Ishikawa (cell line): ENCODE measurements at regions not wholly inside any gene's neighbourhood (a gene's known extent, or its start where the extent isn't known, plus 50 kb on each side); places are given as distances from the start of the nearest gene placed in this dataset.

ENCODE experiments used
- CEBPB ChIP-seq: IDR thresholded peaks from 2 replicates; pipeline ENCODE4 v1.6.1; 2012
- CREB1 ChIP-seq: IDR thresholded peaks from 2 replicates; pipeline ENCODE4 v1.6.1; 2012; ENCODE audit warnings: low read depth
- EGR1 ChIP-seq: IDR thresholded peaks from 2 replicates; pipeline ENCODE4 v1.6.1; 2012
- EP300 ChIP-seq: IDR thresholded peaks from 2 replicates; pipeline ENCODE4 v1.6.1; 2012; ENCODE audit warnings: borderline replicate concordance
- FOXM1 ChIP-seq: IDR thresholded peaks from 2 replicates; pipeline ENCODE4 v1.6.1; 2012; ENCODE audit warnings: low read depth, borderline replicate concordance
- RAD21 ChIP-seq: IDR thresholded peaks from 2 replicates; pipeline ENCODE4 v1.6.1; 2012; ENCODE audit warnings: low read depth
- TAF1 ChIP-seq: IDR thresholded peaks from 2 replicates; pipeline ENCODE4 v1.6.1; 2012; ENCODE audit warnings: low read depth, mild to moderate bottlenecking
- TCF12 ChIP-seq: IDR thresholded peaks from 2 replicates; pipeline ENCODE4 v1.6.1; 2012; ENCODE audit warnings: low read depth
- YY1 ChIP-seq: IDR thresholded peaks from 2 replicates; pipeline ENCODE4 v1.6.1; 2012; ENCODE audit warnings: low read depth
- TF ChIP-seq, protein P1 (sequence below): IDR thresholded peaks from 2 replicates; pipeline ENCODE4 v1.6.1; 2012

GRCh38 chr20:22403632-22404361 is 180.6 kb downstream of the FOXA2 start:
- TF ChIP-seq EP300 (no peak), TCF12 (no peak), TAF1 (no peak), YY1 (no peak), EGR1 (no peak), RAD21 (no peak), CREB1 (no peak), CEBPB (no peak), FOXM1 (no peak)
- TF ChIP-seq, protein P1, sequence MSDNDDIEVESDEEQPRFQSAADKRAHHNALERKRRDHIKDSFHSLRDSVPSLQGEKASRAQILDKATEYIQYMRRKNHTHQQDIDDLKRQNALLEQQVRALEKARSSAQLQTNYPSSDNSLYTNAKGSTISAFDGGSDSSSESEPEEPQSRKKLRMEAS = no peak
